Tibial nerve (tissue), 4 donors: ENCODE measurements at regions not wholly inside any gene's neighbourhood (a gene's known extent, or its start where the extent isn't known, plus 50 kb on each side); places are given as distances from the start of the nearest gene placed in this dataset.

Experiments
- DNase-seq, 2 donors: peaks; one replicate each; pipeline ENCODE4 v3.0.0-alpha.2; 2019; ENCODE audit warnings: low spot score in 2 of 2
- H3K27ac ChIP-seq, 4 donors: fragments of 200-600 bp; sonication (generic) in 3 of 4; one replicate each; pipeline ENCODE4 v1.5.1; 2017 to 2019; ENCODE audit warnings: mild to moderate bottlenecking in 1 of 4
- H3K27me3 ChIP-seq, 2 donors: fragments of 200-600 bp; sonication (generic) in 1 of 2; one replicate each; pipeline versions ENCODE4 v1.5.1 to v1.6.0; 2017 to 2019
- H3K36me3 ChIP-seq, 3 donors: fragments of 200-600 bp; sonication (generic); one replicate each; pipeline ENCODE4 v1.5.1; 2018 to 2019
- H3K4me1 ChIP-seq, 4 donors: fragments of 200-600 bp; sonication (generic) in 3 of 4; one replicate each; pipeline ENCODE4 v1.5.1; 2017 to 2019
- H3K4me3 ChIP-seq, 4 donors: fragments of 200-600 bp; sonication (generic) in 3 of 4; one replicate each; pipeline ENCODE4 v1.5.1; 2017 to 2019; ENCODE audit warnings: mild to moderate bottlenecking in 1 of 4, moderate library complexity in 1 of 4
- H3K9me3 ChIP-seq, 4 donors: fragments of 200-600 bp; sonication (generic) in 3 of 4; one replicate each; pipeline ENCODE4 v1.5.1; 2017 to 2019
- EP300 ChIP-seq, 2 donors: sonication (generic); formaldehyde crosslinking; IDR thresholded peaks; one replicate each; pipeline ENCODE4 v1.6.1; 2017; ENCODE audit warnings: antibody characterized with exemption in 2 of 2, mild to moderate bottlenecking in 1 of 2
- POLR2A ChIP-seq, 2 donors: fragments of 450-650 bp; IDR thresholded peaks; one replicate each; pipeline ENCODE4 v1.6.1; 2017; ENCODE audit warnings: antibody characterized with exemption in 2 of 2, mild to moderate bottlenecking in 2 of 2, moderate library complexity in 2 of 2
- WGBS, 2 donors: methylation state at CpG; one replicate each; pipeline ENCODE4 v1.1.5; 2018; 5-methylcytosine and 5-hydroxymethylcytosine counted together
- TF ChIP-seq, protein P1 (sequence below), 5 experiments: fragments of 200-600 bp in 3 of 5; fragments of 450-650 bp in 2 of 5; sonication (generic) in 3 of 5; IDR thresholded peaks; one replicate each; pipeline ENCODE4 v1.5.1; 2016 to 2019; ENCODE audit warnings: antibody characterized with exemption in 5 of 5, mild to moderate bottlenecking in 3 of 5, moderate library complexity in 2 of 5

DNA sequence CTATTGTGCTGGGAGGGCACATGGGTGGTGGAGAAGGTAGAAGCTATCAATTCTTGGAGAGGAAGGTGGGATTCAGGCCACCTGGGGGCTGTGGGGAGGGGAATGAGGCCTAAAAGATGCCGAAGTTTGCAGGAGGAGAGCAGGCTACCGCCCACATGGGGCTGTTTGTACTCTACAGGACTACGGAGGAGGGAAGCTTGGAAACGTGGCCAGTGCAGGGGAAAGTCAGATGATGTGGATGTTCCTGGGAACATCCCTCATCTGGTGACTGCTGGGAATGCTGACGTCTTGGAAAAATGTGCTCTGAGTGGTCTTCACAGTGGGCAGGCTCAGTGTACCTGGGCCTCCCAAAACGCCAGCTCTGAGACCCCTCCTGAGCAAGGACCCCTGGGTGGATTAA is 78.5 kb downstream of the TNFAIP2 start:
- H3K4me1 ChIP-seq, result peaks cover 0 to 12% (median 1%) of the 10 kb centered on the region in 4 donors
- DNase-seq, result no peak
- H3K9me3 ChIP-seq, result peaks cover 0 to 22% (median 0%) of the 10 kb centered on the region in 4 donors
- H3K27me3 ChIP-seq, result no peaks in the 10 kb centered on the region
- H3K4me3 ChIP-seq, result no peak overlapping the region
- TF ChIP-seq EP300 (IDR thresholded peaks at IDR 0.05) (no peak), POLR2A (IDR thresholded peaks at IDR 0.05) (no peak)
- TF ChIP-seq, protein P1, sequence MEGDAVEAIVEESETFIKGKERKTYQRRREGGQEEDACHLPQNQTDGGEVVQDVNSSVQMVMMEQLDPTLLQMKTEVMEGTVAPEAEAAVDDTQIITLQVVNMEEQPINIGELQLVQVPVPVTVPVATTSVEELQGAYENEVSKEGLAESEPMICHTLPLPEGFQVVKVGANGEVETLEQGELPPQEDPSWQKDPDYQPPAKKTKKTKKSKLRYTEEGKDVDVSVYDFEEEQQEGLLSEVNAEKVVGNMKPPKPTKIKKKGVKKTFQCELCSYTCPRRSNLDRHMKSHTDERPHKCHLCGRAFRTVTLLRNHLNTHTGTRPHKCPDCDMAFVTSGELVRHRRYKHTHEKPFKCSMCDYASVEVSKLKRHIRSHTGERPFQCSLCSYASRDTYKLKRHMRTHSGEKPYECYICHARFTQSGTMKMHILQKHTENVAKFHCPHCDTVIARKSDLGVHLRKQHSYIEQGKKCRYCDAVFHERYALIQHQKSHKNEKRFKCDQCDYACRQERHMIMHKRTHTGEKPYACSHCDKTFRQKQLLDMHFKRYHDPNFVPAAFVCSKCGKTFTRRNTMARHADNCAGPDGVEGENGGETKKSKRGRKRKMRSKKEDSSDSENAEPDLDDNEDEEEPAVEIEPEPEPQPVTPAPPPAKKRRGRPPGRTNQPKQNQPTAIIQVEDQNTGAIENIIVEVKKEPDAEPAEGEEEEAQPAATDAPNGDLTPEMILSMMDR (IDR thresholded peaks at IDR 0.05), result no peak
- peaks cover 0 to 5% (median 0%) of the 10 kb centered on the region in 3 donors for H3K36me3 ChIP-seq
- no peak overlapping the region for H3K27ac ChIP-seq
- 53 to 67% methylated on average over 6 of the region's 6 CpGs for WGBS, 2 donors

DNA sequence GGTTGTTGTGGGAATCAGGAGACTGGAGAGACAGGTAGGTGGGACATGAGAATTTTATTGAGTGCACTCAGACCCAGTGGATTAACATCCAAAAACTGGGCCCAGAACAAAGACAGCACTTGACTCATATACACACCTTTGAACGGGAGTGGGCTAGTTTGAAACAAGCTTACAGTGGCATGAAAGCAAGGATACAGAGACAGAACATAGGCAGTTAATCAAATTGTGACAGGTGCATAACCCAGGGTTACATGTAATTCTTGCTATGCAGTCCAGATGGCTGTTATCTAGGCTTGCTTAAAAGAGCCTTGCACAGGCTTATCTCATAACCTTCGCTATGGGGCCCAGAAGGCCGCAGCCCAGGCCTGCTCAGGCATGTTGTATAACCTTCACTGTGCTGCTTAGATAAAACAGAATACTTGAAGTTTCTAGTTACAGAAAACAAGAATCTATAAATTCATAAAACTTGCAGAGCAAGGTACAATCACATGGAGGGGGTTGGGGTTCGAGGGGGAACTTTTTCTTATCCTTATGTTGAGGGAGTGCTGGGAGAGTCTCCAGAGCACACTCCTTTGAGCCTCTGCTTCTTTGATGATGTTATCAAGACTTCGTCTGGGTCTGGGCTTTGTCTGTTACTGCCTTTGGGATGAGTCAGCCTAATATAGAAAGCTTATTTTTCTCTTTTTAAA is 81.7 kb downstream of the TNFAIP2 start:
- Histone ChIP-seq H3K27ac (no peak overlapping the region), H3K4me3 (no peak overlapping the region), H3K4me1 (peaks cover 0 to 38% (median 2%) of the 10 kb centered on the region in 4 donors), H3K36me3 (peaks cover 0 to 5% (median 0%) of the 10 kb centered on the region in 3 donors), H3K27me3 (peaks cover 0 to 24% of the 10 kb centered on the region in 2 donors), H3K9me3 (peaks cover 0 to 22% (median 0%) of the 10 kb centered on the region in 4 donors)
- WGBS, 2 donors, result 78 to 90% methylated on average over 5 of the region's 5 CpGs
- TF ChIP-seq, protein P1 (IDR thresholded peaks at IDR 0.05), result no peak
- no peak for TF ChIP-seq EP300 (IDR thresholded peaks at IDR 0.05)
- TF ChIP-seq POLR2A (IDR thresholded peaks at IDR 0.05), result no peak
- DNase-seq, result no peak

DNA sequence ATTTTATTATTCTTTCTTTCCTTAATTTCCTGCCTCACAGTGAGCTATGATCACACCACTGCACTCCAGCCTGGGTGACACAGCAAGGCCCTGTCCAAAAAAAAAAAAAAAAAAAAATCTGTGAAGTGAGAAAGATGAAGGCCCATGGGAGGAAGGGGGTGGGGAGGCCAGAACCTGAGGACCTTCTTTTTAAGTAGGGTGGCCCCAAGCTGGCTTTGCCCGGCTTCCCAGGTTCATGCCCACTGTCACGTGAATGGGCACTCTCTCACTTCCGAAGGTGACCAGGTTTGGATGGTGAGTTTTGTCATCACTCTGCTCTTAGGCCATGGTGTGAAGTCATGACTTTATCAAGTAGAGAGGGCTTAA is 82.3 kb downstream of the TNFAIP2 start:
- TF ChIP-seq, protein P1 (IDR thresholded peaks at IDR 0.05), result no peak
- TF ChIP-seq EP300 (IDR thresholded peaks at IDR 0.05), result no peak
- WGBS, 2 donors, result 91 to 100% methylated on average over 3 of the region's 3 CpGs
- Histone ChIP-seq H3K27me3 (peaks cover 0 to 25% of the 10 kb centered on the region in 2 donors), H3K4me3 (no peak overlapping the region), H3K27ac (peak overlapping the region in 2 of 4 donors; percentile 84 to 88), H3K4me1 (peaks cover 0 to 39% (median 2%) of the 10 kb centered on the region in 4 donors), H3K9me3 (peaks cover 0 to 22% (median 0%) of the 10 kb centered on the region in 4 donors), H3K36me3 (peaks cover 0 to 5% (median 0%) of the 10 kb centered on the region in 3 donors)
- no peak for DNase-seq

DNA sequence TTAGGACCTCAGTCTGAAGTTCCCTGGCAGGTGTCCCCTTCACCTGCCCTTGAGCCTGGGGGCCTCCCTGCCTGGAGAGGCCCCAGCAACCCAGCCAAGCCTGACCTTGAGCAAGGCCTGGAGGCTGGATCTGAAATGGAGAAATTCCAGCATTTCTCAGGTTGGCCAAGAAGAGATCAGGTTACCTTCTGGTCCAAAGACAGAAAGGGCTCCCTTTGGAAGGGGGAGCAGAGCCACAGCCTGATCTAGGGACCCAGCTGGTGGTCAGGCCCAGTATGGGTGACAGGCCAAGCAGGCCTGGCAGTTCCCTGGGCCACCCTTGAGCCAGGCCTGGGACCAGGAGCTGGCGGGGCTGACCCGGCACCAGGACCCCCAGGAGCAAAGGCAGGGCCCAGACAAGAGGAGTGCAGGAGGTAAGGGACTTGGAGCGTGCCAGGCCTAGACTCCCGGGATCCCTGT is 82.8 kb downstream of the TNFAIP2 start:
- H3K4me3 ChIP-seq, result peak overlapping the region in 3 of 4 donors; percentile 18 to 60 (median 42)
- peaks cover 0 to 20% (median 0%) of the 10 kb centered on the region in 4 donors for H3K9me3 ChIP-seq
- TF ChIP-seq, protein P1 (IDR thresholded peaks at IDR 0.05), result no peak
- TF ChIP-seq POLR2A (IDR thresholded peaks at IDR 0.05), result no peak
- no peak for TF ChIP-seq EP300 (IDR thresholded peaks at IDR 0.05)
- peaks cover 0 to 39% (median 2%) of the 10 kb centered on the region in 4 donors for H3K4me1 ChIP-seq
- H3K27ac ChIP-seq, result peak overlapping the region; percentile 34 to 88 (median 83)
- H3K27me3 ChIP-seq, result peaks cover 0 to 25% of the 10 kb centered on the region in 2 donors
- WGBS, 2 donors, result 88 to 94% methylated on average over 4 of the region's 4 CpGs
- DNase-seq, result no peak
- H3K36me3 ChIP-seq, result peaks cover 0 to 5% (median 0%) of the 10 kb centered on the region in 3 donors

DNA sequence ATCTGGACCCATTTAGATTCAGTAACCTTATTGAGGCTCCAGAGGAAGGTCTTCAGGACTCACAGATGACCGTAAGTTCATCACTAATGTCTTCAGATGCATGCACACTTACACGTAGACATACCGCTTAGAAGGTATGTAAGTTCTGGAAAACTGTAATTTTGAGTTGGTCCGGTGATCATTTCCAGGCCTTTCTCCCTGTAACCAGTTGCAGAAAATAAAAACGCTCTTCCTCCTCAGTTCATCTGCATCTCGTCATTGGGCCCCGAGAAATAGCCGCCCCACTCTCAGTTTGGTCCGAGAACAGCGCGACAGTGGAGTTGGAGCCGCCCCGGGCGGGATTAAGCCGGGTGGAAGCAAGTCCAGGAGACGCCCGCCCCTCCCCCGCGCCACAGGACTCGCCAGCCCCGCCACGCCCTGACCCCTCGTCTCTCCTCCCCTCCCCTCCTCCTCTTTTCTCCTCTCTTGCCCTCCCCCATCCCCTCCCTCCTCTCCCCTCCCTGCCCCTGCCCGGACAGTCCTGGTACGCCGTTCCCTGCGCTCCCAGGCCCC is 83.7 kb downstream of the TNFAIP2 start:
- peak overlapping the region; percentile 42 to 60 (median 46) for H3K4me3 ChIP-seq
- peaks cover 0 to 39% (median 2%) of the 10 kb centered on the region in 4 donors for H3K4me1 ChIP-seq
- peaks cover 0 to 16% (median 0%) of the 10 kb centered on the region in 4 donors for H3K9me3 ChIP-seq
- TF ChIP-seq, protein P1 (IDR thresholded peaks at IDR 0.05), result no peak
- TF ChIP-seq EP300 (IDR thresholded peaks at IDR 0.05), result no peak
- TF ChIP-seq POLR2A (IDR thresholded peaks at IDR 0.05), result no peak
- DNase-seq, result peak; percentile 76 to 88
- H3K27ac ChIP-seq, result peak overlapping the region; percentile 44 to 88 (median 83)
- peaks cover 0 to 8% (median 0%) of the 10 kb centered on the region in 3 donors for H3K36me3 ChIP-seq
- WGBS, 2 donors, result 16 to 18% methylated on average over 27 of the region's 27 CpGs
- peaks cover 0 to 25% of the 10 kb centered on the region in 2 donors for H3K27me3 ChIP-seq
